Fibroblast of lung (primary cell): ENCODE measurements at regions not wholly inside any gene's neighbourhood (a gene's known extent, or its start where the extent isn't known, plus 50 kb on each side); places are given as distances from the start of the nearest gene placed in this dataset.

Source experiments
- DNase-seq, 2 donors: peaks; one replicate each; pipeline versions ENCODE4 v3.0.0 to v3.0.0-alpha.2; 2010; ENCODE audit warnings: low read depth in 2 of 2
- H2AFZ ChIP-seq: 2 replicates; pipeline ENCODE4 v1.5.1; 2012; ENCODE audit warnings: low read length, control low read depth, inconsistent platforms
- H3K27ac ChIP-seq: 2 replicates; pipeline ENCODE4 v1.5.1; 2011; ENCODE audit warnings: low read length, control low read depth; ENCODE audit not compliant: insufficient read depth
- H3K27me3 ChIP-seq: 2 replicates; pipeline ENCODE4 v1.5.1; 2011; ENCODE audit warnings: mild to moderate bottlenecking, low read length; ENCODE audit not compliant: control insufficient read depth, insufficient read depth
- H3K36me3 ChIP-seq: 2 replicates; pipeline ENCODE4 v1.5.1; 2011; ENCODE audit warnings: low read length; ENCODE audit not compliant: control insufficient read depth, insufficient read depth
- H3K4me1 ChIP-seq: 2 replicates; pipeline ENCODE4 v1.5.1; 2011; ENCODE audit warnings: low read length; ENCODE audit not compliant: control insufficient read depth, insufficient read depth; ENCODE audit errors: extremely low read depth
- H3K4me2 ChIP-seq: 2 replicates; pipeline ENCODE4 v1.5.1; 2011; ENCODE audit warnings: low read length, control low read depth; ENCODE audit not compliant: insufficient read depth; ENCODE audit errors: extremely low read depth
- H3K4me3 ChIP-seq, 4 experiments: fragments of 200-600 bp in 1 of 4; sonication (generic) in 1 of 4; replicated peaks in 1 of 4; 2 replicates each; pipeline ENCODE4 v1.5.1; 2011 to 2016; ENCODE audit warnings: low read length in 4 of 4, low read depth in 3 of 4, mild to moderate bottlenecking in 3 of 4, control low read depth in 2 of 4, inconsistent platforms in 1 of 4, mixed read lengths in 1 of 4; ENCODE audit not compliant: insufficient read depth in 1 of 4; ENCODE audit errors: control extremely low read depth in 1 of 4
- H3K79me2 ChIP-seq: 2 replicates; pipeline ENCODE4 v1.5.1; 2012; ENCODE audit warnings: mild to moderate bottlenecking, low read length, inconsistent platforms; ENCODE audit not compliant: control insufficient read depth, insufficient read depth
- H3K9ac ChIP-seq: 2 replicates; pipeline ENCODE4 v1.5.1; 2011; ENCODE audit warnings: mild to moderate bottlenecking, low read length, control low read depth; ENCODE audit not compliant: insufficient read depth
- H3K9me3 ChIP-seq: 2 replicates; pipeline ENCODE4 v1.5.1; 2012; ENCODE audit warnings: low read depth, low read length; ENCODE audit not compliant: control insufficient read depth, insufficient read depth
- H4K20me1 ChIP-seq: 2 replicates; pipeline ENCODE4 v1.5.1; 2011; ENCODE audit warnings: low read length; ENCODE audit not compliant: control insufficient read depth, insufficient read depth; ENCODE audit errors: extremely low read depth
- CTCF ChIP-seq, 2 donors: IDR thresholded peaks in 1 of 2; conservative IDR thresholded peaks in 1 of 2; 1 replicate in 1 of 2; 2 replicates in 1 of 2; pipeline ENCODE4 v1.5.1; 2011 to 2012; ENCODE audit warnings: low read length in 2 of 2, control low read depth in 1 of 2, inconsistent platforms in 1 of 2, low read depth in 1 of 2, mild to moderate bottlenecking in 1 of 2
- EZH2 ChIP-seq: IDR thresholded peaks from 2 replicates; pipeline ENCODE4 v1.5.1; 2012; ENCODE audit warnings: low read length, control low read depth, mild to moderate bottlenecking; ENCODE audit errors: missing control alignments

- Histone ChIP-seq H3K4me3 (no peak overlapping the region), H3K9me3 (no peaks in the 10 kb centered on the region), H3K27ac (no peak overlapping the region), H3K4me1 (no peaks in the 10 kb centered on the region), H4K20me1 (no peaks in the 10 kb centered on the region), H2AFZ (no peak overlapping the region), H3K27me3 (no peaks in the 10 kb centered on the region), H3K9ac (no peak overlapping the region), H3K79me2 (no peaks in the 10 kb centered on the region), H3K4me2 (no peak overlapping the region), H3K36me3 (no peaks in the 10 kb centered on the region)
- no peak for DNase-seq
- TF ChIP-seq CTCF (conservative IDR thresholded peaks at IDR 0.05 in 1 of 2, IDR thresholded peaks at IDR 0.05 in 1 of 2; ENCODE audit: low read depth in 1 of 2, low read length in 2 of 2) (no peak), EZH2 (no peak)
Observed at GRCh38 chr10:57884965-57885617, 382.6 kb downstream of the IPMK start.

- Histone ChIP-seq H3K27ac (no peak overlapping the region), H3K27me3 (no peaks in the 10 kb centered on the region), H3K9me3 (no peaks in the 10 kb centered on the region), H2AFZ (no peak overlapping the region), H3K79me2 (no peaks in the 10 kb centered on the region), H3K4me1 (no peaks in the 10 kb centered on the region), H4K20me1 (no peaks in the 10 kb centered on the region), H3K9ac (no peak overlapping the region), H3K4me2 (no peak overlapping the region), H3K36me3 (no peaks in the 10 kb centered on the region), H3K4me3 (no peak overlapping the region)
- no peak for DNase-seq
- TF ChIP-seq EZH2 (no peak), CTCF (conservative IDR thresholded peaks at IDR 0.05 in 1 of 2, IDR thresholded peaks at IDR 0.05 in 1 of 2; ENCODE audit: low read depth in 1 of 2, low read length in 2 of 2) (no peak)
Observed at GRCh38 chr10:57884407-57884806, 383.3 kb downstream of the IPMK start.

GRCh38 chr10:57880446-57881227 is 387.1 kb downstream of the IPMK start:
- TF ChIP-seq EZH2 (no peak), CTCF (conservative IDR thresholded peaks at IDR 0.05 in 1 of 2, IDR thresholded peaks at IDR 0.05 in 1 of 2; ENCODE audit: low read depth in 1 of 2, low read length in 2 of 2) (no peak)
- Histone ChIP-seq H3K79me2 (no peaks in the 10 kb centered on the region), H3K9me3 (no peaks in the 10 kb centered on the region), H3K4me3 (no peak overlapping the region), H3K36me3 (no peaks in the 10 kb centered on the region), H3K27me3 (no peaks in the 10 kb centered on the region), H2AFZ (no peak overlapping the region), H3K9ac (no peak overlapping the region), H4K20me1 (no peaks in the 10 kb centered on the region), H3K4me1 (no peaks in the 10 kb centered on the region), H3K4me2 (no peak overlapping the region), H3K27ac (no peak overlapping the region)
- no peak for DNase-seq
